HG02623 (cell line): ENCODE measurements at regions not wholly inside any gene's neighbourhood (a gene's known extent, or its start where the extent isn't known, plus 50 kb on each side); places are given as distances from the start of the nearest gene placed in this dataset.
"Not testable (repeated sequence)": the region's sequence is repeated elsewhere in the genome, so short reads cannot be mapped to it uniquely, and the experiment has no call there.

Experiments used
- ATAC-seq: cut with Tn5 transposase; IDR thresholded peaks from one replicate; pipeline ENCODE4 v1.9.1; 2021; ENCODE audit warnings: moderate library complexity; ENCODE audit not compliant: unreplicated experiment

DNA sequence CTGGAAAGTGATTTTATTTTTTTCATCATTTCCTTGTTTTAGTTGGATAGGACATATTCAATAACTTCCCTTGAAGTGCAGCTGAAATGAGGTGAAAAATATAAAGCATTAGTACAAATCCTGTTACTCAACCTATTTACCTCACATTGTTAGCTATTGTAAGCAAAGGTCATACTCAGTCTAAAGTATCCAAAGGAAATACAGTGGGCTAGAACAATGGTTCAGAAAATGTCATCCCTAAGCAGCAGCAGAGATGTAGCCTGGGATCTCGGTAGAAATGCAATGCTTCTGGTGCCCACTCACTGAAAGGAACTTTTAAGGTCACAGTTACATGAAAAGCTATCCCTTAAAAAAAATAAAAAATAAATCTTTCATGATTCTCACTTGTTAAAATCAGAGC, 300.6 kb downstream of the PPP4R3C start:
- no peak for ATAC-seq

DNA sequence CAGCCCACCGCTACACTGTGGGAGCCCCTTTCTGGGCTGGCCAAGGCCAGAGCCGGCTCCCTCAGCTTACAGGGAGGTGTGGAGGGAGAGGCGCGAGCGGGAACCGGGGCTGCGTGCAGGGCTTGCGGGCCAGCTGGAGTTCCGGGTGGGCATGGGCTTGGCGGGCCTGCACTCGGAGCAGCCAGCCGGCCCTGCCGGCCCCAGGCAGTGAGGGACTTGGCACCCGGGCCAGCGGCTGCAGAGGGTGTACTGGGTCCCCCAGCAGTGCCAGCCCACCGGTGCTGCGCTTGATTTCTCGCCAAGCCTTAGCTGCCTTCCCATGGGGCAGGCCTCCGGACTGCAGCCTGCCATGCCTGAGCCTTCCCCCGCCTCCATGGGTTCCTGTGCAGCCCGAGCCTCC, 306.2 kb downstream of the PPP4R3C start:
- not testable (repeated sequence) for ATAC-seq

DNA sequence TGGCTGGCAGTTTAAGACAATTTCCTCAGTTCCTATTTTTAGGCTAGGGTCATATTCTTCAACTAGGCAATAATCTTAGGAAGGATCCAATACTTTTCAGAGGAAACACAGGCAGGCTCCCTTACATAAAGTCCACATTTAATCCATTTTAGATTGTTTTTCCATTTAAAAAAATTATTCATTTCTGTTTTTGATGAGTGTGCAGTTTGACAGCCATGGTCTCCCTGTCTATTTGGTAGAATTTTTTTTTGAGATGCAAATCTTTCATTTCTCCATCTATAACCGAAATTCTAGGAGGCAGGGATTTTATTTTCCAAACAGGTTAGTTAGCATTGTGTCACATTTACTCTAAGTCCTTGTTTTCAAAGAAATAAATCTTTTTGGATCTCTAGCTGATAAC, 326.8 kb downstream of the PPP4R3C start:
- ATAC-seq: no peak

DNA sequence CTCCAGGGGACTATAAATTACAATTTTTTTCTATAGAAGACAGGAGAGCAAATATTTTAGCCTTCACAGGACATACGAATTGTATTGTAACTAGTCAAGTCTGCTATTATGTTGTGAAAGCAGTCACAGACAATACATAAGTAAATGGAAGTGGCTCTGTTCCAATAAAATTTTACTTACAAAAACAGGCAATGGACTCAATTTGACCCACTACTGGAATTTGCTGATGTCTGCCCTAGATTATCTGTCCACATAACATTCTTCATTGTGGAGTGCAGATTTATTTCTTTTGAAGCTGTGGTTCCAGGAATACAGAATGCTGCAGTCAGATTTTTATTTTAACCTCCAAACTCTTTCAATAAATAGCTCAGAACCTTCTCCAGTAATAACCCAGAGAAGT, 330.3 kb downstream of the PPP4R3C start:
- no peak for ATAC-seq

DNA sequence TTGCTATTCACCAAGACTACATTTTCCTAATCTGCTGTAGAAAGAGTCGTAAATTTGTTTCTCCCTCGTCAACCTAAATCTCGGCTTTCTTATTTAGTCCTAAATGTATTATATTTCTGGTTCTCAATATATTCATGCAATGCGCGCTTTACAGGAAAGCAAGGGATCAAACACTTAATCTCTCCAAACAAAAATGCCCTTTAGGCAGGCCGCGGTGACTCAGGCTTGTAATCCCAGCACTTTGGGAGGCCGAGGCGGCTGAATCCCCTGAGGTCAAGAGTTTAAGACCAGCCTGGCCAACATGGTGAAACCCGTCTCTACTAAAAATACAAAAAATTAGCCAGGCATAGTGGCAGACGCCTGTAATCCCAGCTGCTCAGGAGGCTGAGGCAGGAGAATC, 376.0 kb downstream of the PPP4R3C start:
- not testable (repeated sequence) for ATAC-seq

DNA sequence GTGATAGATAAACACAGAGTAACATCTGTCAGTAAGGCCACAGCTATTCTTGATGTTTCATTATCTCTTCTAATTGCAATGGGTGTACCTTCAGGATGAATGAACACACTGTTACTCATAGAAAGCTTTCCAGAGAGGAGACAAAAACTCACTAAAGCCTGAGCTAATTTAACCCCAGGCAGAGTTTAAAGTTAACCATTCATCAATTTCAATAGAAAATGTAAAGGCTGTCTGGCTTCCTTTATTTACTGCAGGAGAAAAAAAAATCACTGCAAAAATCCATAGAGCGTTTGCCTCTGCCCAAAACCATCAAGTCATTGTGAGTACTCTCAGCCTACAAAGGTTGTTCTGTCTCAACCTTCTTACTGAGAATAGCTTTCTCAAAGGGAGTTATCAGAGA, 376.9 kb downstream of the PPP4R3C start:
- ATAC-seq: no peak

DNA sequence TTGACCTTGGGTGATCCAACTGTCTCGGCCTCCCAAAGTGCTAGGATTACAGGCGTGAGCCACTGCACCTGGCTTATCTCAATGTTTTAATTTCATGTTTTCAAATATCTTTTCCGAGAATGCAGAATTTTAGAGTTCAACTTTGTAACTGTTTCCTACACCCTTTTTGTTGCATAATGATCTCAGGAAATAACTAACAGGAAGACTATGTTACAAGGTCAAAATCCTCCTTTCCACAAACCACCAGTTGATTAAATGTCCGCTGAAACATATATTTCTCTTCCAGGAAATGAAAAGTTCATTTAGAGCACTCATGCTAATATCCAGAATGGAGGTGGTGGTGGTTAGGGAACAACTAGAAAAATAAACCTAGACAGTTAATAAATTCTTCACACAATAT, 377.8 kb downstream of the PPP4R3C start:
- ATAC-seq: no peak

DNA sequence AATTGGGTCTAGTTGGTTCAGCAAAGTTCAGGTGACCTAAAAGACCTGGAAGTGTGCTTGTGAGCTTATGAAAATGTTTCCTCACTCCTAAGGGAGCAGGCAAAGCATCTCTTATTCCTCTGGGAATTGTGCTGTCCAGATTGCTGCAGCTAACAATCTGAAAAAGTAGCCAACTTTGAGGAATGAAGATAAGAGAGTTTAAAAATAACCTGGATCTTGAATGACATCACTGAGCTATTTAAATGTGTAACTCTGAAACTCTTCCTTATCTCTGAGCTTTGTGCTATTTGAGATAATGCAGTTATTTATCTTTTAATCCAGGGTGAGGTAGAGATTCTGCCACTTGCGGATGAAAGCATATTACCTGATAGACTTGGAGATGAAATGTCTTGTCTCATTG, 384.8 kb downstream of the PPP4R3C start:
- no peak for ATAC-seq

DNA sequence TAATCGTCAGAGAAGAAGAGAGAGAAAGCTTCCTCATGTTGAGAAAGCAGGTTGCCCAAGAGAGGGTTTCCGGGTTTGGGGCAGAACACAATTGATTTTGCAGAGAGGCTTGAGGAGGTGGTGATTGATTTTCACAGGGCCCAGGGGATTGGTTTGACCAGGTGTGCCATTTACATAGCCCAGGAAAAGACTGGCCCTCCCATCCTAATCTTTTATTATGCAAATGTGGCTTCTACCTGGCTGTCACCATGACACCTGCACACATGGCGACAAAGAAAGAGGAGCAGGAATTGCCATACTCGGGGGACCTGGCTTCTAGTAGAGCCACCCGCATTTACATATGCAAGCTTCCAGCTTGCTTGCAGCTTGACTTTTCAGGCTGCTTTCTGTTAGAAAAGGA, 405.3 kb downstream of the PPP4R3C start:
- ATAC-seq: no peak

DNA sequence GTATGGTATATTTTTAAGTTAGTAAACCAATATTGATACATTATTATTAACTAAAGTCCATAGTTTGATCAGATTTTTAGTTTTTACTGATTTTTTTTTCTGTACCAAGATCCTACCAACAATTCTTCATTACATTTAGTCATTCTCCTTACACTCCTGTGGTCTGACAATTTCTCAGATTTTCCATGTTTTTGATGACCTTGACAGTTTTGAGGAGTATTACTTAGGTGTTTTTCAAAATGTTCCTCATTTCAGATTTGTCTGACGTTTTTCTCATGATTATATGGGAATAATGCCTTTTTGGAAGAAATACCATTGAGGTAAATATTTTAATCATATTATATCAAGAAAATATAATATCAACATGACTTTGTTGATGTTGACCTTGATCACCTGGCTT, 423.8 kb downstream of the PPP4R3C start:
- ATAC-seq: no peak

DNA sequence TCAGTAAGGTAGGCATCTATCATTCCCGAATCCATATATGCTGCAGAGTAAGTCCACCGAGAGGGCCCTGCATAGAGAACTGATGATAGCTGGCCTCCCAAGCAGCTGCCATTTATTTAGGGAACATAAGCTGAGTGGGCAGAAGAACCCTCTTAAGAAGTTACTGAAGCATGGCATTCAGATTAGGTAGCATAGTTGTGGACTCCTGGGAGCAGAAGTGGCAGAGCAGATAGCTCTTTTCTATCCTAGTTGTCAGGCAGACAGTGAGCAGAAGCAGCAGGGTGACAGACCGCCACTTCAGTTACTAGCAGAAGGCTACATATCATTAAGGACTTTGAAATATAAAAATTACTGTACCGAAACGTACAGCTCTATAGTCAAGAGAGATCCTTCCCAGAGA, 454.7 kb downstream of the PPP4R3C start:
- no peak for ATAC-seq

DNA sequence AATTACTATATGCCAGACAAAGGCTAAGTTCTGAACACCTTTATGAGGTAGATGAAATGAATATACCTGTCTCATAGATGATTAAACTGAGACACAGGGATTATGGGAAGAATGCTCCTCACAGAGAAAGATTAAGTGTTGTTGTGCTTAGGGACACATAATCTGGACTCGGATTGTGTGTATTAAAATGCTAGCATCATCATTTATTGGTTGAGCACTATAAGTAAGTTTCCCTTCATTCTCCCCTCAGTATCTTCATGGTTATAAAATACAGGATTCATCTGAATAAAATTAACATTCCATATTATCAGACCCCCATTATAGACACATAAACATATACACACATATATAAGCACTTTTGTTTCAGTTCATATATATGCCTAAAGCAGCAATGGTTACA, 463.5 kb downstream of the PPP4R3C start:
- no peak for ATAC-seq

DNA sequence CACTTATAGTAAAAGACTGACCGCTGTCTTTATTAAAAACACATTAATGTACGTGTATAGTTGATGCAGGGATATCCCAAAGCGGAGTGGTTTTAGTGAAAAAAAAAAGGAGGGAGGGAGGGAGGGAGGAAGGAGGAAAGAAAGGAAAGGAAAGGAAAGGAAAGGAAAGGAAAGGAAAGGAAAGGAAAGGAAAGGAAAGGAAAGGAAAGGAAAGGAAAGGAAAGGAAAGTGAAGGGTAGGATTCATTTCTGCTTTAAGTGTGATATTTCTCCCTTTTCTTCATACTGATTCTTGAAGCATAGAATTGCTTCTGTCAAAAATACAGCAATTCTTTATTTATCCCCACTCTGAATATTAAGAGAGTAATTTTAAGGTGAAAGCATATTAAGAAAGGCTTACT, 504.9 kb downstream of the PPP4R3C start:
- ATAC-seq: no peak

DNA sequence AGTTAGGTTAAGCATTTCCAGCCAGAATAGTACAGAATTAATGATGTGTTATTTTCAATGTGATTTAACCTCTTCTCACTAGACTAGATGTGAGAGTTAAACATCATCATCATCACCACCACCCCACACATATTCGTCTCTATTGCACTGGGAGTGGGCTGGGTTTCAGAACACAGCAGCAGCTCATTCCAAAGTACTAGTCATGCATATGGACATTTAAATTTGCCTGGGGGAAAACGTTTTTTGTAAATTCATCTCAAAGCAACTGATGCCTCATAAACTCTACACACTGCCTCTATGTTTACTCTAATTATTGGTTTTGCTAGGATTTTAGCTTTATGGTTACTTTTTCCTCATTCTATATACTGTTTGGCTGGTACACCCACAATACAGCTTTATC, 509.1 kb downstream of the PPP4R3C start:
- ATAC-seq: no peak

DNA sequence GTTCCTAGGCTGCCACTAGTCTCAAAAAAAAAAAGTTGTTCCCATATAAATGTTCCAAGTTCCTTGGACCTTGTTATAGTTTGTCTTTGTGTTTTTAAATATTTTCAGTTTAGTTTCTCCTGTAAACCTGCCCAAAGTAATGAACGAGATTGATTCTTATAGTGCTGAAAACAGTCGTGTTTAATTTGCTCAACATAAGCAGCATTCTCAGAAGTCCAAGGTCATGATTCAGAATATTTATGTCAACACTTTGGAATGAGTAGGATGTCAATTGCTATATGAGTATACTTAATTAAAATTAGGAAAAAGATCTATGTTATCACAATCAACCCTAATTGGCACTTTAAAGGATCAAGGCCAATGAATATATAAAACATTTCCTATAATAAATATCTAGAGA, 510.9 kb downstream of the PPP4R3C start:
- no peak for ATAC-seq

DNA sequence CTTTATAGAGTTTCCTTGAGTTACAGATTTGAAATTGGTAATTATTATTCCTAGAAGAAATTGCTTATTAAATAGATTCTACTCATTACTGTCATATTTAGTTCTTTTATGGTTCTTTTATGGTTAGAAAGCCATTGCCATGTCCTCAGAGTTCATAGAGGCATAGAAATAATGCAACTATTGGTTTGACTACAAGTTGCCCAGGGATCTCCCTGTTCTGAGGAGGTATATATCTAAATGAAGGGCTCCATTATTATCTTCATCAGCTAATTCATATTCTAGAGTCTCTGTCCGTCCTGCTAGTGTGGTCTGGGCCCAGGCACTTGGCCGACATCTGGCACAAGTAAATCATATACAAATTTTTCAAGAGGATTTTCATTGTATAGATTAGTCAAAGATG, 535.7 kb downstream of the PPP4R3C start:
- ATAC-seq: no peak

DNA sequence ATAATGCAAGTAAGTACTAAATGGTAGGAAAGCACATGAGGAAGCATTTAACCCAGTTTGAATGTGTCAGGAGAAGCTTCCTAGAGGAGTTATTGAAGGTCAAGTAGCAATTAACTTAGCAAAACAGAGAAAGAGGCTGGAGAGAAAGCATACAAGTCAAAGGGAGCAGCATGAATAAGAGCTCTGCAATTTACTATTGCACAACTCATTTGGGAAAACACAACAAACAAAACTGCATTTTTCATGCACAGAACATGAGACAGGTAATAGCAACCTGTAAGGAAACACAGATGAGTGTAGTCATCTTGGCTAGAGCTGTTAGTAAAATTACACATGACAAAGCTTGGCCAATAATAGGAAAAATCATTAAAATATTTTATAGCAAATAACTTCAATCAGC, 538.1 kb downstream of the PPP4R3C start:
- no peak for ATAC-seq

DNA sequence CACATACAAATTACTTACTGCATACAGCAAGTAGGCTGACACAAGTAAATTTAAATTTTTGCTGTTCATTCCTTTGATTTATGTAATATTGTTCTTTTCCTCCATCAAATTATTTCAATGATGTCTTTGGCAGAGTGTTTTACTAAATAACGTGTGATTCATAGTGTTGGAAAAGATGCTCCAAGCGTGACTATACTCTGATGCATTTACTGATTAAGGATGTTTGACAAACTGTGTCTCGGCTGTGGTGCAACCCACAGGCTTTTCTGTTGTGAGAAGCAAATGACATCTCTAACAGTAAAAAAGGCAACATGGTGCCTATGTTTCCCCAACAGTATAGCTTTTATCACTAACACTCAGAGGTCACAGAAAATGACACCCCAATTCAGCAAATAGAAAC, 540.9 kb downstream of the PPP4R3C start:
- ATAC-seq: no peak

DNA sequence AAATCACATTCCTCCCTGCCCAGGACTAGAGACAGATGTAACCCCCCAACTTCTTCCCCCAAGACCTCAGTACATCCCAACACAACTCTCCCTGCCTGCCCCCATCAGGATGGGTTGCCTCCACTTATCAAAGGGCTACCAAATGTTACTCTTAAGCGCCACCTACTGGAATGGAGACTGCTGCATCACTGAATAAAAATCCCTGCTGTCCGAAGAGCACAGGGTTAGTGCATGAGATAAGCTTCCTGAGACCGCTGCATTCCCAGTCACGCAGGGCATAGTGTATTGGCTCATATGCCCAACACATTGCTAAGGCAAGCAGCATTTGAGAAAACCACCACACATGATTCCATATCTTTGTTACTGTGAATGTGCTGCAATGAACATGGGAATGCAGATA, 544.5 kb downstream of the PPP4R3C start:
- no peak for ATAC-seq

DNA sequence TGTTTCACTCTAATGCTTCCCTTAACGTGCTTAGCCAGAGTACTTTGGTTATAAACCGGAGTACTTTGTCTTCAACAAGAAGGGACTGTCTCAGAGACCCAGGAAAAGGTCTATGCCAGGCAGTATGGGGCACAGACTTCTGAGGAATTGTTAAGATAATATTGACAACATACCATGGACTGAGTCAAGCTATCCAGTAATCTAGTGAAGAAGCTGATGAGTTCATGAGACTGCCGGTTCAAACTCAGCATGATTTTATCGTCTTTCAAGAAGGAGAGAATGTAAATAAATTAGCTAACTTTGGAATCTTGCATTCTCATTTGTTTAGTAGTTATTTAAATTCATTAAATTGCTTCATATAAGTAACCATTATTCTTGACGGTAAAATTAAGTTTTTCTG, 546.1 kb downstream of the PPP4R3C start:
- no peak for ATAC-seq

DNA sequence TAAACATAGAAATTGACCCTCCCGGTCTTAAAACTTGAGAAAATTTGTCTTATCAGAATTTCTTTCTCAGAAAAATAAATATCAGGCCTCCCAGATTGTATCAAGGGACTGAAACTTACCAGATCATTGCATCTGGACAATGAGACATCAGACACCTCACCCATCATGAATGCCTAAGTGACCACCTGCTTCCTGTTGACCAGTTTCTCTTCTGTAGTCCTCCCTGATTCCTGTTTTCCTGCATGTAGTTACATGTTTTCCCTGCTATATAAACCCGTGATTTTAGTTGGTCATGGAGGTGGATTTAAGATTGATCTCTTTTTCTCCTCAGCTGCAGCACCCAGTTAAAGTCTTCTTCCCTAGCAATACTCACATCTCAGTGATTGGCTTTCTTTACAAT, 548.1 kb downstream of the PPP4R3C start:
- no peak for ATAC-seq

DNA sequence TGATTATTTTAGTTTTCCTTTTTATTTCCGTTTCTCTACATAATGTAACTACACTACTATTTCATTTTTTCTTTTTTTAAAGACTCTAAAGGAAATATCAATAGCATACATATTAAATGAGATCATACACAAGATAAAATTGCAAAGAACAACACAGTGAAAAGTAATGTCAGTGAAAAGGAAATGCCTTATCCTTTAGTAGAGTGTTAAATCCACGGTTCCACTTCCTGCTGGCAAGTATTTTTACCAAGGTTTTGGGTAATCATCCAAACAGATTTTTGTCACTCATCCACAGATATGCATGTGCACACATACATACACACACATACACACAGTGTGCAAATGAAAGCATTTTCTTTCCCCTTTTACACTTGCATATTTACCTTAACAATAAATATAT, 548.9 kb downstream of the PPP4R3C start:
- ATAC-seq: no peak

DNA sequence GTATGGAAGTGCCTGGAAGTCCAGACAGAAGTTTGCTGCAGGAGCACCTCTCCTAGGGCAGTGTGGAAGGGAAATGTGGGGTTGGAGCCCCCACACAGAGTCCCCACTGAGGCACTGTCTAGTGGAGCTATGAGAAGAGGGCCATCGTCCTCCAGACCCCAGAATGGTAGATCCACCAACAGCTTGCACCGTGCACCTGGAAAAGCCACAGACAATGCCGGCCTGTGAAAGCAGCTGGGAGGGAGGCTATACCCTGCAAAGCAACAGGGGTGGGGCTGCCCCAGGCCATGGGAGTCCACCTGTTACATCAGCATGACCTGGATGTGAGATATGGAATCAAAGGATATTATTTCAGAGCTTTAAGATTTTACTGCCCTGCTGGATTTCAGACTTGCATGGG, 551.4 kb downstream of the PPP4R3C start:
- ATAC-seq: not testable (repeated sequence)

DNA sequence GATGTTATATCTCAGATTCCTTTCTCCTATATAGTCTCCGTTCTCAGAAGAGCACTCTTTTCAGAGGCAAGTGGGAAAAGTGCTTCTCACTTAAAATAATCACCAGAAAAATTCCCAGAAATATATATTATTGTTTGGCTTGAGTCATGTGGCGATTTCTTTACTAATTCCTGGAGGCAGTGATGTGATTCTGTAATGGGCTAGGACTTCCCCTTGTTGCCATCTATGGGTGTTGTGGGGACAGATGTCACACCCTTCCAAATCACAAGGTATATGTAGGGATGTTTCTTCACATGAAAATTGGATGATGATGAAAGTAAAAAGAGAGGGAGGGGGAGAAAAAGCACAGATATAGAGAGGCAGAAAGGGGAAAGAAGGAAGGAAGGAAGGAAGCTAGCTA, 553.4 kb downstream of the PPP4R3C start:
- no peak for ATAC-seq
